GM23248 (cell line): ENCODE measurements at regions not wholly inside any gene's neighbourhood (a gene's known extent, or its start where the extent isn't known, plus 50 kb on each side); places are given as distances from the start of the nearest gene placed in this dataset.
"Not testable (repeated sequence)": the region's sequence is repeated elsewhere in the genome, so short reads cannot be mapped to it uniquely, and the experiment has no call there.

Source experiments
- EZH2 ChIP-seq: fragments of 200-600 bp; sonication (generic); IDR thresholded peaks from 2 replicates; pipeline ENCODE4 v1.6.1; 2018; ENCODE audit warnings: antibody characterized with exemption, mild to moderate bottlenecking; ENCODE audit not compliant: insufficient read depth, poor library complexity, severe bottlenecking
- EZH2phosphoT487 ChIP-seq: fragments of 200-600 bp; sonication (generic); IDR thresholded peaks from 2 replicates; pipeline ENCODE4 v1.6.1; 2018; ENCODE audit warnings: antibody characterized with exemption, moderate library complexity, mild to moderate bottlenecking, low read depth; ENCODE audit not compliant: insufficient read depth

DNA sequence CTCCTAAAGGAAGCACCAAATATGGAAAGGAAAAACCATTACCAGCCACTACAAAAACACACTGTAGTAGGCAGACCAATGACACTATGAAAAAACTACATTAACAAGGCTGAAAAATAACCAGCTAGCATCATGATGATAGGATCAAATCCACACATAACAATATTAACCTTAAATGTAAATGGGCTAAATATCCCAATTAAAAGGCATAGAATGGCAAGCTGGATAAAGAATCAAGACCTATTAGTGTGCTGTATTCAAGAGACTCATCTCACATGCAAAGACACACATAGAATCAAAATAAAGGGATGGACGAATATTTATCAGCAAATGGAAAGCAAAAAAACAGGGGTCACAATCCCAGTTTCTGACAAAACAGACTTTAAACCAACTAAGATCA, 53.2 kb upstream of the TNFSF4 start:
- TF ChIP-seq EZH2, EZH2phosphoT487: not testable (repeated sequence)
